Stimulated activated CD8-positive, alpha-beta memory T cell treated with anti-CD3 and anti-CD28 coated beads, Interleukin-15, amount 100 ng/mL, for 48 hours (primary cell): ENCODE measurements at regions not wholly inside any gene's neighbourhood (a gene's known extent, or its start where the extent isn't known, plus 50 kb on each side); places are given as distances from the start of the nearest gene placed in this dataset.
"Not testable (repeated sequence)": the region's sequence is repeated elsewhere in the genome, so short reads cannot be mapped to it uniquely, and the experiment has no call there.

ENCODE experiments used
- DNase-seq, 2 donors: peaks; one replicate each; pipeline ENCODE4 v3.0.0-alpha.2; 2020; ENCODE audit warnings: low read depth in 2 of 2

DNA sequence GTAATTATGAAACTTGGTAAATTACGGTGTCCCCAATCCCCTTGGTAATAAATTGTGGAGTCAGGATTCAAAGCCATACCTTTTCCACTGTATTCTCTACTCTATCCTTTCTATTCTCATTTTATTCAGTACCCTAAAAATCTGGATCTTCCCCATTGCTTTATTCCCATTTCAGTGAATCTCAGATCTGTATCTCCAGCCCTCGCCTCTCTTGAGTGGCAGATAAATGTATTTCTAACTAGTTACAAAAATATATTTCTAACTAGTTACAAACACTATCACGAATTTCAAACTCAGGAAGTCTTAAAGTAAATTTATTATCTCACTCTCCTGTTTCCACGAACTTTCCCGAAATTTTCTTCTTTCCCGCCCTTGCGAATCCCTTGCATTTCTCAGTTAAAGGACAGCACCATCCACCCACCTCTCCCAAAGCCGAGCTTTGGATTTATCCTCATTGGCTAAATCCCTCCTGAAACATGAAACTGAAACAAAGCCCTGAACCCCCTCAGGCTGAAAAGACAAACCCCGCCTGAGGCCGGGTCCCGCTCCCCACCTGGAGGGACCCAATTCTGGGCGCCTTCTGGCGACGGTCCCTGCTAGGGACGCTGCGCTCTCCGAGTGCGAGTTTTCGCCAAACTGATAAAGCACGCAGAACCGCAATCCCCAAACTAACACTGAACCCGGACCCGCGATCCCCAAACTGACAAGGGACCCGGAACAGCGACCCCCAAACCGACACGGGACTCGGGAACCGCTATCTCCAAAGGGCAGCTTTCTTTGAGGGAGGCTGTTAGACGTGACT is 164.3 kb upstream of the PABPC3 start:
- no peak for DNase-seq

DNA sequence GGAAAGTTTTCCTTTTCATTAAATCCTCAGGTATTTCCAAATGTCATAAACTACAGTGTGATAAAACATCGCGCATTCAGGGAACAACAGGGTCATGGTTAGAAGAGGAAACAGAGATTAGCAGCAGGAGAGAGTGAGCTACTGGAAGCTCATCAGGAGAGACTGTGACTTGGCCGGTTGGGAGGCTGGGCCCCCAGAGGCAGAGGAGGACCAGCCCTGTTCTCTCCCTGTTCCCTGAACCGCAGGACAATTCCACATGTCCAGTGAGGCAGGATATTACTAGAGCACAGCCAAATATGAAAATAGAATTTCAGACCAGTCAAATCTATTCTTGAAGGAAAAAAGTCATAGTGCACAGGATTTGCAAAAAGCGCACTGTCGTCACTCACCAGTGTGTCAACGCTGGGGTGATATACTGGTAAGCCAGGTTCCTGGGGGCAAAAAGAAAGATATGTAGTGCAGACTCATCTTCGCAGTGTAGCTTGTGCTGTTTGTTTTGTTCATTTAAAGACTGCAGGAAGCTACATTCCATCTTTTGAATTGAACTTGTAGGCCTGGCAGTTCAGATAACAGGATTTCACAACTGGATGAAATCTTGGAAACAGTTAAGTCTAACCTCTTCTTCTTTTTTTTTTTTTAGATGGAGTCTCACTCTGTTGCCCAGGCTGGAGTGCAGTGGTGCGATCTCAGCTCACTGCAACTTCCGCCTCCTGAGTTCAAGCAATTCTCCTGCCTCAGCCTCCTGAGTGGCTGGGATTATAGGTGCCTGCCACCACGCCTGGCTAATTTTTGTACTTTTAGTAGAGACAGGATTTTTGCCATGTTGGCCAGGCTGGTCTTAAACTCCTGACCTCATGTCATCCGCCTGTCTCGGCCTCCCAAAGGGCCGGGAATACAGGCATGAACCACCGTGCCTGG is 162.6 kb upstream of the PABPC3 start:
- DNase-seq: not testable (repeated sequence)

GRCh38 chr13:24934024-24934385 is 161.9 kb upstream of the PABPC3 start:
- not testable (repeated sequence) for DNase-seq

DNA sequence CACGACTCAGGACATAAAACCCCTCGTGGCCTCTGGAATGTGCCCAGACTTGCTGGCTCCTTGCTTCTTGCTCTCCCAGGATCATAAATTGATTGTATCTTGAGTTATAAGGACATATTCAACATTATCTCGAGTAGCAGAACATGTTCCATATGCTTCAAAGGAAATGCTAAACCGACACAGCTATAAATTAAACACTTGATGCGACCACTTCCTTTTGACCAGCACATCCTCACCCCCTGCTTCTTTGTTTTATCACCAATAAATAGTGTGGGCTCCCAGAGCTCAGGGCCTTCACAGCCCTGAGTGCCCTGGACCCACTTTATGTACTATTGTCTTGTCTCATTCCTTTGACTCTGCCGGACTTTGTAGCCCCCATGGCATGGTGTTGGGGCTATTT is 157.0 kb upstream of the PABPC3 start:
- no peak for DNase-seq

DNA sequence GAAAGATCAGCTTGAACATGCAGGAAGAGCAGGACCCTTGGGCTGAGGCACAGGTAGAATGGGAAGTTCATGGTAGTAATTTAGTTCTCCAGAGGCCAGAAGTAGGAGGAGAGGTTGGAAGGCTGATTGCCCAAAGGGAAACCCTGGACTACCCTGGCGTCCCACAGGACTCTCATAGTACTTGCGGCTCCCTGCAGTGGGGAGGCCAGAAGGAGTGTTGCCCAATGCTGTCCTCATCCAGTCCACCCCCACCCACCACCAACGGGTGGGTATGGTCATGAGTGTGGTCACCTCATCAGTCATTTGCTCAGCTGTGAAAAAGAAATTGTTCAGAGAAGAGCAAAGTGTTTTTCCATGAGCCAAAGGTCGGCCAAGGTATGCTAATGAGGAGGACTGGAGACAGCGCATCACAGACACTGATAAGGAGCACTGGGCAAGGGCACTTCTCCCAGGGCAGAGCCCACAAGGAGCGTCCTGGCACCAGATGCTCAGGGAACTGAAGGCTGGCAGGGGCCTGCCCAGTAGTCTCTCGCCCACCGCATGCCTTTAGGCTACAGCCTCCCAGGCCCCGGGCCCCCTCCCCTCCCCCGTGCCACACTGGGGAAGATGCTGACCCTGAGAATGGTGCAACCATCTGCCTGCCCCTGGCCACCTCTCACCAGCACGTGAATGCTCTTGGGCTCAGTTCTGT is 154.8 kb upstream of the PABPC3 start:
- not testable (repeated sequence) for DNase-seq

GRCh38 chr13:24943136-24943535 is 152.8 kb upstream of the PABPC3 start:
- no peak for DNase-seq

DNA sequence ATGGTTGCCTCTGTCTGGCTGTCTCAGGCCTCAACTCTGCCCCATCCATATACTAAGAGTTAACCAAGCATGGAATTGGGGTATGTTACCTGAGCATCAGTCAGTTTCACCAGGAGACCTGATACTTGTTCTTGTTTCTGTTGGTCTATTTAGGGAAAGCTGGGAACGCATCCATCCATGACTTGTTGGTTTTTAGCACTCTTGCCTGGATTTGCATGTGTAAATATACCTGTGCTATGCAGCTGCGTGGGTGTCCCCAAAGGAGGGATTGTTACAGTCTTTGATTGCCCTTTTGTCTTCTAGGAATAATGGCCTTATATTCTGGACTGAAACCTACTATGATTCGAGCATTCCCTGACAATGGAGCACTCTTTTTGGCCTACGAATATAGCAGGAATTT is 151.9 kb upstream of the PABPC3 start:
- DNase-seq: not testable (repeated sequence)

DNA sequence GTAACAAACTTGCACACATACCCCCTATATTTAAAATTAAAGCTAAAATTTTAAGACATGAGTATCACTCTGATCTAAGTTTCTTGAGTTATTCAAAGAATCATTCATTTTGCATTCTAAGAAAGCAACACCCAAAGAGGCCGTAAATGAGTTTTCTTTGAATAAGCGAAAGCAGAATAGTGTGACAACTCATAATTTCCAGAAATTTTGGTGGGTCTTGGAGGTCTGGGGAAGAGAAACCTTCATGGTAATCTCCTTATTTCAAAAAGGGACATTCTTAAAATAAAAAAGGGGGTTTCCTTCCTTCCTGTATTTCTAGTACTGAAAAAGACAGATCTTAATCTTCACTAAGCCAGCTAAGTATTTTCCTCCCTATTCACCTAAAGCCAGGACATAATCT is 147.0 kb upstream of the PABPC3 start:
- not testable (repeated sequence) for DNase-seq

- DNase-seq: not testable (repeated sequence)
Measured at GRCh38 chr13:24950611-24951010, 145.3 kb upstream of the PABPC3 start.

GRCh38 chr13:24967970-24968369 is 128.0 kb upstream of the PABPC3 start:
- DNase-seq: not testable (repeated sequence)

DNA sequence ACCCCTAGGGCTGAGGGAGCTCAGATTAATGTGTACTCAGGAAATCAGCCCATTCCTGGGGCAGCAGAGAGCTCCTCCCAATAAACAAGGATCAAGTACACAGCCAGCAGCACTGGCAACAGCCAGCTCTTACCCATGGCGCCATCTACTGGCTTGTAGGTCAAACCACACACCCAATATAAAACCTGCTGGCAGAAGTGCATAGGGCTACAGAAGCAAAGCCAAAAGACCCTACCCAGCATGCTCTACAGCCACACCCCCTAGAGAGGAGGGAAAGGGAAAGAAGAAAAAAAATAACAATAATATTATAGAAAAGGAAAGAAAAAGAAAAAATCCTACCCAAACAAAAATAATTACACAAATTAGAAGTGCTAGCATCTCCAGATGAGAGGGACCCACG is 127.5 kb upstream of the PABPC3 start:
- DNase-seq: not testable (repeated sequence)

DNA sequence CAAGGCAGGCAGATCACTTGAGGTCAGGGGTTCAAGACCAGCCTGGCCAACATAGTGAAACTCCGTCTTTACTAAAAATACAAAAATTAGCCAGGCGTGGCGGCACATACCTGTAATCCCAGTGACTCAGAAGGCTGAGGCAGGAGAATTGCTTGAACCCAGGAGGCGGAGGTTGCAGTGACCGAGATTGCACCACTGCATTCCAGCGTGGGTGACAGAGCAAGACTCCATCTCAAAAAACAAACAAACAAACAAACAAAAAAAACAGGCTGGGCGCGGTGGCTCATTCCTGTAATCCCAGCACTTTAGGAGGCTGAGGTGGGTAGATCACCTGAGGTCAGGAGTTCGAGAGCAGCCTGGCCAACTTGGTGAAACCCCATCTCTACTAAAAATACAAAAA is 122.8 kb upstream of the PABPC3 start:
- not testable (repeated sequence) for DNase-seq

DNA sequence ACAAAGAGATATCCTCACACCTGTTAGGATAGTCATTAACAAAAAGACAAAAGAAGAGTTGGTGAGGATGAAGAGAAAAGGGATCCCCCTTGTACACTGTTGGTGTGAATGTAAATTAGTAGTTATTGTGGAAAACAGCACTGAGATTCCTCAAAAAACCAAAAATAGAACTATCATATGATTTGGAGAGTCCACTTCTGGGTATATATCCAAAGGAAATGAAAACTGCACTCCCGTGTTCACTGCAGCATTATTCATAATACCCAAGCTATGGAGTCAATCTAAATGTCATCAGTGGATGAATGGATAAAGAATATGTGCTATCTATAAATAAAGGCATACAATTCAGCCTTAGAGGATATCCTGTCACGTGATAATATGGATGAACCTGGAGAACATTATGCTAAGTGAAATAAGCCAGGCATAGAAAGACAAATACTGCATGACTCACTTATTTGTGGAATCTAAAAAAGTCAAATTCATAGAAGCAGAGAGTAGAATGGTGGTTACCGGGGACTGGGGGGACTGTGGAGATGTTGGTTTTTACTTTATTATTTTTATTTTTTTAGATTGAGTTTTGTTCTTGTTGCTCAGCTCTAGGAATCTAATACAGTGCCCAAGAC is 114.6 kb upstream of the PABPC3 start:
- DNase-seq: not testable (repeated sequence)

GRCh38 chr13:24982333-24982999 is 113.5 kb upstream of the PABPC3 start:
- DNase-seq: no peak

- no peak for DNase-seq
Measured at GRCh38 chr13:24983094-24983493, 112.8 kb upstream of the PABPC3 start.

DNA sequence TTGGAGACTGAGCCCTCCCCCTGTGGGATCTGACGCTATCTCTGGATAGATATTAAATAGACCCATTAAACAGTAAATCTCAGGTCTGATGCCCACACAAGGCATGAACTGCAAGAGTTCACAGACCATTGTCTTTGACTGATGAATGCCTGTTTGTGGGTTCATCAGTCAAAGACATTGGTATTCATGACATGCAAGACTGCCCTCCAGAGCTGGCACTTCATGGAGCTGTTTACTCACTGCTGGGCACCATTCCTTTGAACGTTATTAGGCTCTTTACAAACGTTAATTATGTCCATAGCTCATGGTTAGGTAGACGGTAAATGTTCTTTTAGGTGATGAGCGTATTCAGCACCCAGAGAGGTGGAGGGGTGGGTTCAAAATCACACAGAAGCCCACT is 111.8 kb upstream of the PABPC3 start:
- DNase-seq: no peak

GRCh38 chr13:24985107-24985506 is 110.8 kb upstream of the PABPC3 start:
- DNase-seq: no peak

- DNase-seq: no peak
Measured at GRCh38 chr13:24985896-24986295, 110.0 kb upstream of the PABPC3 start.

- DNase-seq: no peak
Measured at GRCh38 chr13:24986826-24987225, 109.1 kb upstream of the PABPC3 start.

DNA sequence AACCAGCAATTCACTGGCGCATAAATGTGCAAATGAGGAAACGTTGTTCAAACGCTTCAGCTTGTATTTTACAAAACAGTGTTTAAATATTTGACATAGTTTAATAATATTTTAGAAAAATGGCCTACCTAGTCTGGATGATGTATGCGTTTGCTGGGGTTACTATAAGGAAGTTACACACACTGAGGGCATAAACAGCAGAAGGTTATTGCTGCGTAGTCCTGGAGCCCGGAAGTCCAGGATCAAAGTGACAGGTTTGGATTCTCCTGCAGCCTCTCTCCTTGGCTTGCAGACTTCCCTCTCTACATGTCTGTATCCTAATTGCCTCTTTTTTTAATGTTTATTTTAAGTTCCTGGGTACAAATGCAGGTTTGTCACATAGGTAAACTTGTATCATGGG is 106.0 kb upstream of the PABPC3 start:
- not testable (repeated sequence) for DNase-seq

GRCh38 chr13:24992946-24993345 is 103.0 kb upstream of the PABPC3 start:
- not testable (repeated sequence) for DNase-seq
